Putamen (tissue), 1 donor: ENCODE measurements at regions not wholly inside any gene's neighbourhood (a gene's known extent, or its start where the extent isn't known, plus 50 kb on each side); places are given as distances from the start of the nearest gene placed in this dataset.
"Not testable (repeated sequence)": the region's sequence is repeated elsewhere in the genome, so short reads cannot be mapped to it uniquely, and the experiment has no call there.

Experiments used
- DNase-seq: peaks from one replicate; pipeline ENCODE4 v3.0.0-alpha.2; 2016; ENCODE audit warnings: low spot score

DNA sequence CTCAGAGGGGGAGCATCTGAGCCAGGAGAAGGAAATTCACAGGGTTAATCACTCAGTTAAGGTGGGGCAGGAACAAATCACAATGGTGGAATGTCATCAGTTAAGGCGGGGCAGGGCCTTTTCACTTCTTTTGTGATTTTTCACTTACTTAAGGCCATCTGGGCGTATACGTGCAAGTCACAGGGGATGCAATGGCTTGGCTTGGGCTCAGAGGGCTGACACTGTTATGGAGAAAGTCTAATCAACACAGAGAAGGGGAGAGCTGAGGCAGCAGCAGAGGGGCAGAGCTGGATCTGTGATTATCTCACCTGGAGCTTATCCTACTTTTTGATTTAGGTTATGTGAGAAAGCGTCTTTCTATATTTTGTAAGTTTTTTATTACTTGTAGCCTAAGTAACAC is 350.1 kb downstream of the NSUN3 start:
- DNase-seq, result not testable (repeated sequence)

DNA sequence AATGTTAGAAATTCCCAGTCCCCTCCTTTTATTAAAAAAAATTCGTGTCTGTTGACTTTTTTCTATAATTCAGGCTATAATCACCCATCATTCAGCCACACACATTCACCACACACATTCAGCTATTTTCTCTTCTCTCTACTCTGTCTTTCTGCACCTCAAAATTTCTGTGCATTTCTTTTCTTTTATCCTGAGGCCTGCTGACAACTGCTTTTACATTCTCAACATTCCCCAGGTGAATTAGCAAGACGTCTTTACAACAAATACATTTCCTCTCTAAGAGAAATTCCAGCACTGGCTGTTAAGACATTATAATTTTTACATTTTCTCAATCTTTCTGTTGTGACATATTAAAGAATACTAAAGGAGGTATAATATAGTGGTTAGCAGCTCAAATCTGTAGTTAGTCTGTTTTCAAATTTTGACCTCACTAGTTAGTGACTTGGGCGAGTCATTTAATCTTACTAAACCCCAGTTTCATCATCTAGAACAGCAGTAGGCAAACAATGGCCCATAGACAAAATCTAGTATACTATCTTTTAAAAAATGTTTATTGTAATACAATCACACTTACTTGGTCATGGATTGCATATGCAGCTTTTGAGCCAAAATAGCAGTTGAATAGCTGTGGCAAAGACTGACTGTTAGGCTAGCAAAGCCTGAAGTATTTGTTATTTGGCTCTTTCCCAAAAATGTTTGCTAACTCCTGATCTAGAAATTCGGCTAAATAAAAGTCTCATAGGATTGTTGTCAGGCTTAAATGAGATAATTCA is 350.7 kb downstream of the NSUN3 start:
- DNase-seq, result no peak

DNA sequence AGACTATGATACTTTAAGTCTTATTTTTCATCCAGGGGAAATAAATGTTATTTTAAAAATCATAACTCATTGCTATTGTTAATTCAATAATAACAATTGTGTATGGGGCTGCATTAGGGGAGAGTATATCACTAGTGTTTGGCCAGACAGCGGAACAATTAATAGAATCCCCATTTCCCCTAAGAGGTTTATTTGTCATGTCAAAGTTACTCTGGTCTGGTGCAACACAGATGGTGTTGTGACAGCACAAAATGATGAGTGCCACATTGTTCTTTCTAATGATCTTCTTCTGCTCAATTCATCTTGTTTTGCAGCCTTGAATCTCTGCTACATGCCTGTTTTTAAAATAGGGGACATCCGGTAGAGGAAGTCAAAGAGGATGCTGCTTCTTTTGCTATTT is 351.6 kb downstream of the NSUN3 start:
- no peak for DNase-seq

DNA sequence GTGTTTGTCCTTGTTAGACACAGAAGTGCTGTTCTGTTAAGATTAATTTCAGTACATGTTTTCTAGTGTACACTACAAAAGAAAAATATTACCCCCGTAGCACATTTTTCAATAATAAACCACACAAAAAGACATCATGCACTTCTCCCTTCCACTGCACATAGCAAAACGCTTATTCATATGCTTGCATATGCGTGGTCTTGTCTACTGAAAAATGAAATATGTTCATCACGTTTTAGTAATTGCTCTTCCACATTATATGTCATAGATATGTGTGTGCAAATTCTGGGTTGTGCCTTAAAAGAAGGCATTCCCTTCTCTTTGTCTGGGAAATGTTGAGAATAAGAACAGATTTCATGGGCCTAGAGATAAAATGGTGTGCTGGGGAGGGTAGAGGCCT is 353.9 kb downstream of the NSUN3 start:
- DNase-seq, result no peak

DNA sequence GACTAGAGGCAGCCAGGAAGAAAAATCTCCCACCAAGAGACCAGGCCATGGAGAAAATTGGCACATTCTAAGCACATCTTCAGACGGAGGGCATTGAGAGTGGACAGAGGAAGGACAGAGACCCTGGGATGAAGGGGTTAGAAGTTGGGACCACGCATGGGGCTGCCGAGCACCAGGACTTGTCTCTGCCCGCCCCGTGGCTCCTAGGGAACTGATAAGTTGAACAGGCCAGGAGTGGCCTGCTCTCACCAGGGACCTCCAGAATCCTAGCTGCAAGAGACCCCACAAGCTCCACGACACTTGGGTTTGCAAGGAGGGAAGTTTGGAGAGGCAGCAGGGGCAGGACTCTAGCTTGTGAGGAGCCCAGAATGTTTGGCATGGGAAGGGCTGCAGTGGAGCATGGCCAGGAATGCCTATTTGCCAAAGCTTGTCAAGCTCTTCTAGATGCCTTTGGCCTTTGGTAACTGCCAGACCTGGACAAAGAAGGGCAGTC is 355.1 kb downstream of the NSUN3 start:
- no peak for DNase-seq

DNA sequence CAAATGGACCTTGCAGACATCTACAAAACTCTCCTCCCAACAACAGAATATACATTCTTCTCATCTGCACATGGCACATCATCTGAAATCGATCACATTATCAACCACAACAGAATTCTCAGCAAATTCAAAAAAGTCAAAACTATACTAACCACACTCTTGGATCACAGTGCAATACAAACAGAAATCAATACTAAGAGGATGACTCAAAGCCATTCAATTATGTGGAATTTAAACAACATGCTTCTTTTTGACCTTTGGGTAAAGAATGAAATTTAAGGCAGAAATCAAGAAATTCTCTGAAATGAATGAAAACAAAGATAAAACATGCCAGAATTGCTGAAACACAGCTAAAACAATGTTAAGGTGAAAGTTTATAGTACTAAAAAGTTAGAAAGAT is 358.1 kb downstream of the NSUN3 start:
- DNase-seq, result no peak

DNA sequence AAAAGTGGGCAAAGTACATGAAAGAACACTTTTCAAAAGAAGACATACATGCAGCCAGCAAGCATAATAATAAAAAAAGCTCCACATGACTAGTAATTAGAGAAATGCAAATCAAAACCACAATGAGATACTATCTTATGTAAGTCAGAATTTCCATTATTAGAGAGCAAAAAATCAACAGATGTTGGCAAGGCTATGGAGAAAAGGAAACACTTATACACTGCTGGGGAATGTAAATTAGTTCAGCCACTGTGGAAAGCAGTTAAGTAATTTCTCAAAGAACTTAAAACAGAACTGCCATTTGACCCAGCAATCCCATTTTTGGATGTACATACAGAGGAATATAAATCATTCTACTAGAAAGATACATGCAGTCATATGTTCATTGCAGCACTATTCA is 360.7 kb downstream of the NSUN3 start:
- DNase-seq, result no peak

DNA sequence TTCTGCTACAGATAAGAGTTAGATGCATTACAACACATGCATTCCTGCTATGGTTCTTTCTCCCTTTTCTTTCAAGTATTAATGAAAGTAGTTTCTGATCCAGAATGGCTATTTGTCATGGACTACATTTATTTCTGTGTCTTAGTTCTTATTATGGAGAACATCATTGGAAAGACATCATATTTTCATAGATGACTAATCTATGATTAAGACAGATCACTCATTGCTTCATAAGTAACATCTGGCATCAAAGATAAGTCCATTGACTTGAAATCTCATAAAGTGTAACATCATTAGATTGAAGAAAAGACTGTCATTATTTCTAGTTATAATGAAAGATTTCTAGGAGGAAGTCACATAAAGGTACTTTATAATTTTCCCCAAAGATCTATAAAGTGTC is 366.7 kb downstream of the NSUN3 start:
- DNase-seq, result no peak

DNA sequence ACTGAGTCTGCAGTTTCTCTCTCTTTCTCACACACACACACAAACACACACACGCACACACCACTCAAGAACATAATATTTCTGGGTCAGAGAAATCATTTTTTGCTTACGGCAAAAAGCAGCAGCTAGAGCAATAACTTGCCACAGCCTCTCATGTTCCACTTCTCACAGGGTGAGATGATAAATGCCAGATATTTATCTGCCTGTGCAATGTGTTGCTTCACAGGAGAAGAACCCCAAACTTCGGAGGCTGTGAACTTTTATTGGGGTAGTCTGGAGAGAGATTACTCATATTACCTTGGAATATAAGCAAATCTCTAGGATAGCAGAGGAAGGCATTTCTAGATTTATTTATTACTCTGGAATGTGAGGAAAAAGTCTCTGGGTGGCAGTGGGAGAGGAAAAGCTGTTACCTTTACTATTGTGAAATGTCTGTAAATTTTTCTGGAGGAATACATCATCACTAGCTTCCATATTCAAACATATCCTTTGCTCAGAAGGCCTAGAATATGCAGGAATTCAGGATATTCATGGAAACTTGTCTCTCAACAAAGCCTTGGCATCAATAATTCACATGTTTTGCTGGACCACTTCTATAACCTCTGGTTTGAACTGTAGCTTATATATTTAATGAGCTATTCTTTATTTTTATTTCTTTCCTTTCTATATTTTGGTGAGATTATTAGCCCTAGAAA is 369.2 kb downstream of the NSUN3 start:
- DNase-seq, result no peak

DNA sequence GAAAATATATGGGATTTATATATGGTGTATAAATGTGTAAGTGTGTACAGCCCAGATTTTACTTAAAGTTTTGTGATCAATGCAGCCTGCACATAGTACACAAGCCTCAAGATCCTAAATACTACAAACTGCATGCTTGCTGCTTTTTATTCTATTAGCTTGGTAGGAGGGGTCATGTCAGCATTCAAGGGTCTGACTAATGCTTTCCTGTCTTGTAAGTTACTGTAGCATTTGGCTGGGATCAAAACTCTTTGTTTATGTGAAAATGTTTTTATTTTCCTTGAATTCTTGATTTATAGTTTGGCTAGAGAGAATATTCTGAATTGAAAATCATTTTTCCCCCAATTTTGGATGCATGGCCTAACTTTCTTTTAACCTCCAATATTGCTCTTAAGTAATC is 370.9 kb downstream of the NSUN3 start:
- no peak for DNase-seq

DNA sequence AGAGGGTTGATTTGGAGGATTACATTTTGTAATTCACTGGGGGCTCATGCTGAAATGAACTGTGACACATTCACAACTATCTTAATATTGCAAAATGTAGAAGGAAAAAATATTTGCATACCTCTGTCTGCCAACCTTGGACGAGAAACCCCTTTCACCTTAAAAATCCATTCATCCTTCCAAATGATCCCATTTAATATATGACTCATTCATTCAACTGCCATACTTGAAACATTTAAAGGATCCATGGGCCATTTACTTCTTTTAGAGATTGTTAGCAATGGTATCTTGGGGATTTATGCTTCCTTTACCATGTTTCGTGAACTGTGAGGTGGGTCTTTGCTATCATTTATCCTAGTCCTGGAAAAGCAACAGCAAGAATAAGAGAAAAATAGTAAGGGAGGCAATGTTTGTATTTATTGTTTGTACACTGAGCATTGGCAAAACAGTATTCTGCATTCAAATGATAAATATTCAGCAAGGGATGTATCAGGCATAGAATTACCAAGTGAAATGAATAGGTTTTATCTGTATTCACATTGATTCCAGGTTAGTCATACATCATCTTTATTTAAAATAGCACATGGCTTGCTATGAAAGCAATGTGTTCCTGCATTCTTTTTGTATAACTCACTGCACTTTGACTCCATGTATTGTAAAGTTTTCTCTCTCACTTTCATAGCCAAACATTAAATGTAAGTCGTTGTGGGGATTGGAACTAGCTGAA is 378.1 kb downstream of the NSUN3 start:
- no peak for DNase-seq

DNA sequence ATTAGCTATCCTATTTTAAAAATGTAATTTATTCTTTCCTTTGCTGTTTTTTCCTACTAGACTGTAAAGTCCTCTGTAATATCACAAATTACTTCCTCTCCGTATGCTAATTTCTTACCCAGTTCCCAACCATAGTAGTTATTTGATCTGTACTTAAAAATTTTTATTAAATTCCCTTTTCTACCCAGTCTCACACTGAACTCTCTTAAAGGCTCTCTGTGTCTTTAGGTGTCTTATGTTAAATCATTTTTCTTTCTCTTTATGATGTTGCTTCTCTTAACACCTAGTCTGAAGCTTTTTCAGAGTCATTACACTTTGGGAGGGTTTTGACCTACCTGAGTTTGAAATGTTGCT is 378.6 kb downstream of the NSUN3 start:
- DNase-seq, result no peak

DNA sequence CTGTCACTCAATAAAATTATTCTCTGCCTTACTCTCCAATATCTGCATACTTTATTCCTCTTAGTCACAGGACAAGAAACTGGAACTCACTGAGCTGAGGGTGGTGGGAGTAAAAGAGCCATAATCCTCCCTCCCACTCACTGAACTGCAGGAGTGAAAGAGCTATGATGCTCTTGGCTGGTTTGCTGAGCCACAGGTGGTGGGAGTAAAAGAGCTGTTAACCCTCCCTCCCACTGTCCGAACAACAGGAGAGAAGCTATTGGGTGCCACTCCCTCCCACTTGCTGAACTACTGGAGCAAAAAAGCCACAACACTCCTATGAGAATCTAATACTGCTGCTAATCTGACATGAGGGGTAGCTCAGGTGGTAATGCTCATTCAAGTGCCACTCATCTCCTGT is 391.0 kb downstream of the NSUN3 start:
- DNase-seq, result no peak

DNA sequence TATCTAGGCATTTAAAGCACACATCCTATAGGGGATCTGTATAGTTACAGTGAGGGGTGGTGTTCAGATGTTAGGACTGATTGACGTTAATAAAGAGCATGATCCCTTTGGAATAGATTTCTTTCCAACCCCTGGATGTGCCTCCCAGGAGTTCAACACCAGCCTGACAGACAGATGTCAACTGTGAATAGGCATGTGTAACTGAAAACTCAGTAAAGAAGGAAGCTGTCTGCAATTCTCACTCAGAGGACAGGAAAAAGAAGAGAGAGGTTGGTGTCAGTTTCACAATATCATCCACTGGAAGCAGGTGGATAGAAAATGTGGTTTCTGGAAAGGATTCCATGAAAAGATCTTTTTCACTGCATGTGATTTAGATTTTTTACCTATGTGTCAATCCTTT is 396.3 kb downstream of the NSUN3 start:
- no peak for DNase-seq

DNA sequence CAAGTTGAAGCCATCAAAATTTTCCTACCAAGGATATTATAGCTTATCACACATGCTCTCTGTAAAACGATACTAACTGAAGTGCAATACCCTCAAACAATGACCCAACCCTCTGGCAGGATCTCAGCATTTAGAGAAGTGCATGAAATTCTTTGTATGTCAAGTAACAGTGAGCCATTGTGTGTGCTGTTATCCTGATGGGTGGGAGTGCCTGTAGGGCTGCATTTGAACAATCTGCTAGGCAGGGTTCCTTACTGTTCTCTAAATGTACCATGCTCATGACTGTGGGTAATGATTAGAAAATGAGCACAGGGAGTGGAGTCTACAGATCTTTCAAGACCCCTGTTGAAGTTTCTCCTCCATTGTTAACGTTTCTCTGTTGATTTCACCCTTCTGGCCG is 398.1 kb downstream of the NSUN3 start:
- DNase-seq, result no peak

DNA sequence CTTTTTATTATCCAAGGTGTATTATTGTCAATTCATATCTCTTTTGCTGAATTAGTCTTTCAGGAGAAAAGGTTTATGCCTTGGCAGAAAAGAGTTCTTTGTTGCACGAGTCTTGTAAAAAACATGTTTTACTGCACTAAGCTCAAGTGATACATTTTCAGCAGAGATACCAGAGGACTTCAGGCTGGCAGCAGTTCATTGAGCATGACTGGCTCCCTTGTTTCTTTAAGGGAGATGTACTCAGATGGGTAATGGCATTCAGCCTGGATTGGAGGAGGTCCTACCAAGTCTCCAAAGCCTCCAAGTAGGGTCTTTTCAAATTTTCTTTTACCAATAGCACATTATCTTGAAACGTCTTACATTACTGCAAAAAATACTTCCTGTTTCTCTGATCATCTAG is 400.1 kb downstream of the NSUN3 start:
- no peak for DNase-seq

DNA sequence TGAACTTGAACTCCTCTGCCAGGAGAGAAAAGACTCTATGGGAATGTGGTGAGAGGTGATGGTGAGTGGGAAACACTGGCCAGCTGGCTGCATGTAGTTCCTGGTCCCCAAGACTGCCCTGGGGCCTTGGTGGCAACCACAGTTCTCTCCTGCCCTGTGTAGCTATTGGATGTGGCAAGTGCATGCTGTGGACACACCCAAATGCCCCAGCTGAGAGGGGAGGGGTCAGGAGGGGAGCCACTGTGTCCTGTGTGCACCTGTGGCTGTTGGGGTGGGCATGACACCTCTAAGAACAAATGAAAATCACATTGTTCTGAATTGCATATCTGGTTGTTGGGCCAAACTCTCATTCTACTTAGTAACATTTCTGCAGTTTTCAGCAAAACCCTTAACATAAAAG is 409.6 kb downstream of the NSUN3 start:
- no peak for DNase-seq

DNA sequence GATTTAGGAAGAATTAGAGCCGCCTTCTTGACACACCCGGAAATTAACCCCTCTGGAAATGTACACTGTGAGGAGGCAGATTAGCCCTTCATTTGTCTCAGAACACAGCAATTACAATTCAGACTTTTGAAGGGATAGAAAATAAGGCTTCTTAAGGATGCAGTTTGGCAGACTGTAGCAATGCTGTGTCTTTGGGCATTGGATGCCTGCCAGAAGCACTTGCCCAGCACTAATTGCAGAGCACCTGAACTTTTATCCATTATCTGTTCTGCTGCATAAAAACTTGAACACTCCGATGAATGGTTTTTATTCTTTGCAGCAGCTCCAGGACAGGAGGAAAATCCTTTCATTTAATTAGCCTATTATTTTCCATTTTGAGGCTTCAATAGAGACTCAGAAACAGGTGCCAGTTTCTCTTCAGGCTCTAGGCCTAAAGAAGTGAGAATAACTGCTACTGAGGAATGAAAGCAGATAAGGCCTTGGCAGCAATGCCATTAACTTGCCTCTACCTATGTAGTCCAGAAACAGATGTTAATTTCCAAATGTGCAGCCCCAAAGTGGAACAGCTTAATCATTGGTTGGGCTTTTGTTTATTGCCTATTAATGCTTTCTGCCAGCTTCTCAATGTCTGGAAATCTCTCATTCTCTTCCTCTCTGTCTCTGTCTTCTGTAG is 418.5 kb downstream of the NSUN3 start:
- DNase-seq, result no peak

DNA sequence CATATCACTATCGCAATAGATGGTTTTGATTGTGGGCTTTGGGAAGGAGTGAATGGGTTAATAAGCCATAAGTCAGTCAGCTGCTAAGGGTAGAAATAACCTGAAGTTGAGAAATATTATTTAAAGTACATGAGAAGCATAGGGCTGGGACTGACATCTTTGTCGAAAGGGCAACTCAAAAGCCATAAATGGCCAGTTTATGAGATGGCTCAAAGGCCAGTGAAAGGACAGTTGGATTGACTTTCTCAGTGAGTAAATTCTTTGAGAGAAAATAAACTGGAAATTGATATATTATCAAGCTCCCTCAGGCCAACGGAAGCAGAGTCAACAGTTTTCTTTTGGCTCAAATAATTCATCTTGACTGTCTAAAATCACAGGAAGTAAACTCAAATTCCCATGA is 419.8 kb downstream of the NSUN3 start:
- no peak for DNase-seq

DNA sequence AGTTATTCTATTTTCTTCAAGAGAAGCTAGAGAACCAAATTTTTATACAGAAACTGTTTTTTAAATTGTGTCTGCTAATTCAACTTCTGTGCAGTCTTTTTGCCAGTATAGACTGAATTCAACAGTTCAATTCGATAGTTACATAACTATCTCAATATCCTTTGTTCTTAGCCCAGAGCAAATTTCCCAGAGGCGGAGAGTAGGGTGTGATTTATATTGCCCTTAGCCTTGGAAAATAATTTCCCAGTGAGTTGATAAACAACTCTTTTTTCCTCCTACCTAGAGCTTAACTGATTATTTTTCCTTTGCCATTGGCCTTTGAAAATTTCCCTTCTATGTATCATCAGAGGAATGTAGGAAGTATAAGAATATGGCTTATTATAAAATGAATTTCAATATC is 420.5 kb downstream of the NSUN3 start:
- DNase-seq, result no peak

DNA sequence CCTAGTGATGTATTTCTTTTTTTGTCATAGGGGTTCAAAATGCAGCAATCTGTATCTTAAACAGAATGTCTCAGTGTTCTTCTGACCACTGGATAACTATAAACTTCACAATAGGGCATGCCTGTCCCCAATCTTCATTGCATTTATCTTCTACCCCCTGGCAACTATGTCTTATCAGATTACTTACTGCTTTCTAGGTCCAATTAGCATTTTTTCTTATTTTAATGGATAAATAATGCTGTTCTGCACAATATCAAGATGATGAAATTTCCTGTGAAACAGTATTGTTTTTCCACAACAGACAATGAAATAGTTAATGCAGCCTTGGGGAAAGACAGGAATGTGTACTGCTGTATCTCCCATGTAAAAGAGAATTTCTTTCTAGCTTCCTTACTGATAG is 432.1 kb downstream of the NSUN3 start:
- DNase-seq, result no peak

DNA sequence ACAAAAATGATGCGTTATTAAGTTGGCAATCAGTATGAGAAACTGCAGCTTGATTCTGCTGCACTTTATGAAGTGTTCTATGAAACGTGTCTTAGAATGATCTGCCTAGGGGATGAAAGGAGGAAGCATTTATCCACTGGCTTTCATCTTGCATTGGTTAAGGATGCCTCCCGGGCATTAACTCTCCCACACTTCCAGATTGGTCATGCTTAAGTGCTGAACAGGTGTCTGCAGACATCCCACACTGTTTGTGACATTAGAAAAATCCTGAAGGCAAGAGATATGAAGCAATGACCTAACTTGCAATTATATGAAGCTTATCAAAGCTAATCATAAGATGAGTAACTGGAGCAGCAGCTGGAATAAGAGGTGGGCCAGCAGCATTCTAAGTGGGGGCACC is 437.3 kb downstream of the NSUN3 start:
- no peak for DNase-seq

DNA sequence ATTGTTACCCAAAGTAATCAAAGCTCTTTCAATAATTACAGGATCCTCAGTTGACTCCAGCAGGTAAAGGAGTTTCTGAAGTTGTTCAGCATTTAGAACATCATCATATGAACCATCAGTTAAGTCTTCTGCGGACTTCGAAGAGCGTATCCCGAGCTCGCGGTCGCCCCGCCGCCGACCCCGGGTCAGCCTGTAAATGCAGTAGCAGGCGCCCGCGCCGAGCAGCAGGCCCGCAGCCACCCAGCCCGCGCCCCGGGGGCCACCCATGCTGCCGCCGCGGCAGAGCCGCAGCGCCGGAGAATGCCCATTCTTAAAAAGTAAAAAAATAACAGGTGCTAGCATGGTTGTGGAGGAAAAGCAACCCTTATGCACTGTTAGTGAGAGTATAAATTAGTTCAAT is 444.5 kb downstream of the NSUN3 start:
- not testable (repeated sequence) for DNase-seq
